ENCODE measurements at regions not wholly inside any gene's neighbourhood (a gene's known extent, or its start where the extent isn't known, plus 50 kb on each side); places are given as distances from the start of the nearest gene placed in this dataset.

DNA sequence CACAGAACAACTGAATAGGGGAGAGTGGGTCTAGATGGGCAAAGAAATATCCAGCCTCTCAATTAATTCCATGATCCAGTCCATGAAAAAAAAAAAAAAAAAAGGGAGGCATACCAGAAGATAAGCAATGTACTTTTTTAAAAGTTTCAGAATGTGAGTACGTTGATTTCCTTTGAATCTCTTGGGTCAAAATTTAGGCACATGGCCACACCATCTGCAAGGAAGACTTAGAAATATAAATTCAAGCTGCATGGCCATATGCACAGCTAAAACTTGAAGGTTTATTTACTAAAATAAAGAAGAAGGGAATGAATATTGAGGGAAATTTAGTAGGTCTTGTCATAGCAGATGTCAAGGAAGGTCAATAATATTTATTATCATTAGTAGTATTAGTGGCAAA lies 286.5 kb upstream of the CDH7 start:
- CTCF ChIA-PET (ENCODE audit: low intra/inter-chr PET ratio) = no interaction called here
- no TSS peak for BruUV-seq (replicated peaks)
- no peaks in the 10 kb centered on the region for H3K27me3 ChIP-seq (ENCODE audit: control insufficient read depth in 2 of 2, insufficient read depth in 2 of 2, low read length in 2 of 2)
- H3K79me2 ChIP-seq (ENCODE audit: control insufficient read depth, insufficient read depth, low read length) = no peaks in the 10 kb centered on the region
- H3K4me1 ChIP-seq (replicated peaks in 1 of 2; ENCODE audit: control insufficient read depth in 2 of 2, insufficient read depth in 2 of 2, low read length in 2 of 2) = no peaks in the 10 kb centered on the region
- no peak overlapping the region for H2AFZ ChIP-seq (ENCODE audit: low read depth, low read length)
- FAIRE-seq = no peak
- H3K4me3 ChIP-seq = no peak overlapping the region
- H4K20me1 ChIP-seq (replicated peaks; ENCODE audit: control insufficient read depth, insufficient read depth, low read length) = no peaks in the 10 kb centered on the region
- intact Hi-C loops (cut with micrococcal nuclease) = no loop called here
- H3K4me2 ChIP-seq (ENCODE audit: insufficient read depth, low read length) = no peak overlapping the region
- no peak overlapping the region for H3K9ac ChIP-seq (ENCODE audit: insufficient read depth in 1 of 2, low read depth in 2 of 2, low read length in 2 of 2)
- in situ Hi-C loops (cut with MboI) = no loop called here
- H3K9me3 ChIP-seq (replicated peaks; ENCODE audit: control insufficient read depth, insufficient read depth, low read depth, low read length) = no peaks in the 10 kb centered on the region
- no peak for DNase-seq (ENCODE audit: extremely low read depth in 1 of 4, low spot score in 3 of 4)
- no peaks in the 10 kb centered on the region for H3K36me3 ChIP-seq (ENCODE audit: control insufficient read depth, insufficient read depth, low read length)
- ATAC-seq = no peak
- H3K9me1 ChIP-seq (ENCODE audit: control insufficient read depth, insufficient read depth, low read length) = no peaks in the 10 kb centered on the region
- whole genome bisulfite sequencing (ENCODE audit: insufficient coverage, low coverage, missing lambda C conversion rate) = 0% methylated on average over 1 of the region's 1 CpG
- POLR2A ChIA-PET = no interaction called here
- no peak overlapping the region for H3K27ac ChIP-seq (ENCODE audit: extremely low read depth, low read depth, low read length)
- no peak for TF ChIP-seq NR1H2 (CRISPR knock-in tag; IDR thresholded peaks at IDR 0.05)
- TF ChIP-seq, protein P1, sequence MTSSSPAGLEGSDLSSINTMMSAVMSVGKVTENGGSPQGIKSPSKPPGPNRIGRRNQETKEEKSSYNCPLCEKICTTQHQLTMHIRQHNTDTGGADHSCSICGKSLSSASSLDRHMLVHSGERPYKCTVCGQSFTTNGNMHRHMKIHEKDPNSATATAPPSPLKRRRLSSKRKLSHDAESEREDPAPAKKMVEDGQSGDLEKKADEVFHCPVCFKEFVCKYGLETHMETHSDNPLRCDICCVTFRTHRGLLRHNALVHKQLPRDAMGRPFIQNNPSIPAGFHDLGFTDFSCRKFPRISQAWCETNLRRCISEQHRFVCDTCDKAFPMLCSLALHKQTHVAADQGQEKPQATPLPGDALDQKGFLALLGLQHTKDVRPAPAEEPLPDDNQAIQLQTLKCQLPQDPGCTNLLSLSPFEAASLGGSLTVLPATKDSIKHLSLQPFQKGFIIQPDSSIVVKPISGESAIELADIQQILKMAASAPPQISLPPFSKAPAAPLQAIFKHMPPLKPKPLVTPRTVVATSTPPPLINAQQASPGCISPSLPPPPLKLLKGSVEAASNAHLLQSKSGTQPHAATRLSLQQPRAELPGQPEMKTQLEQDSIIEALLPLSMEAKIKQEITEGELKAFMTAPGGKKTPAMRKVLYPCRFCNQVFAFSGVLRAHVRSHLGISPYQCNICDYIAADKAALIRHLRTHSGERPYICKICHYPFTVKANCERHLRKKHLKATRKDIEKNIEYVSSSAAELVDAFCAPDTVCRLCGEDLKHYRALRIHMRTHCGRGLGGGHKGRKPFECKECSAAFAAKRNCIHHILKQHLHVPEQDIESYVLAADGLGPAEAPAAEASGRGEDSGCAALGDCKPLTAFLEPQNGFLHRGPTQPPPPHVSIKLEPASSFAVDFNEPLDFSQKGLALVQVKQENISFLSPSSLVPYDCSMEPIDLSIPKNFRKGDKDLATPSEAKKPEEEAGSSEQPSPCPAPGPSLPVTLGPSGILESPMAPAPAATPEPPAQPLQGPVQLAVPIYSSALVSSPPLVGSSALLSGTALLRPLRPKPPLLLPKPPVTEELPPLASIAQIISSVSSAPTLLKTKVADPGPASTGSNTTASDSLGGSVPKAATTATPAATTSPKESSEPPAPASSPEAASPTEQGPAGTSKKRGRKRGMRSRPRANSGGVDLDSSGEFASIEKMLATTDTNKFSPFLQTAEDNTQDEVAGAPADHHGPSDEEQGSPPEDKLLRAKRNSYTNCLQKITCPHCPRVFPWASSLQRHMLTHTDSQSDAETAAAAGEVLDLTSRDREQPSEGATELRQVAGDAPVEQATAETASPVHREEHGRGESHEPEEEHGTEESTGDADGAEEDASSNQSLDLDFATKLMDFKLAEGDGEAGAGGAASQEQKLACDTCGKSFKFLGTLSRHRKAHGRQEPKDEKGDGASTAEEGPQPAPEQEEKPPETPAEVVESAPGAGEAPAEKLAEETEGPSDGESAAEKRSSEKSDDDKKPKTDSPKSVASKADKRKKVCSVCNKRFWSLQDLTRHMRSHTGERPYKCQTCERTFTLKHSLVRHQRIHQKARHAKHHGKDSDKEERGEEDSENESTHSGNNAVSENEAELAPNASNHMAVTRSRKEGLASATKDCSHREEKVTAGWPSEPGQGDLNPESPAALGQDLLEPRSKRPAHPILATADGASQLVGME (CRISPR knock-in tag; IDR thresholded peaks at IDR 0.05) = no peak
- no peak for TF ChIP-seq NBN (IDR thresholded peaks at IDR 0.05; ENCODE audit: low read depth)
- no peak for TF ChIP-seq EZH2 (IDR thresholded peaks at IDR 0.05; ENCODE audit: borderline replicate concordance, low read depth, low read length)
- TF ChIP-seq, protein P2, sequence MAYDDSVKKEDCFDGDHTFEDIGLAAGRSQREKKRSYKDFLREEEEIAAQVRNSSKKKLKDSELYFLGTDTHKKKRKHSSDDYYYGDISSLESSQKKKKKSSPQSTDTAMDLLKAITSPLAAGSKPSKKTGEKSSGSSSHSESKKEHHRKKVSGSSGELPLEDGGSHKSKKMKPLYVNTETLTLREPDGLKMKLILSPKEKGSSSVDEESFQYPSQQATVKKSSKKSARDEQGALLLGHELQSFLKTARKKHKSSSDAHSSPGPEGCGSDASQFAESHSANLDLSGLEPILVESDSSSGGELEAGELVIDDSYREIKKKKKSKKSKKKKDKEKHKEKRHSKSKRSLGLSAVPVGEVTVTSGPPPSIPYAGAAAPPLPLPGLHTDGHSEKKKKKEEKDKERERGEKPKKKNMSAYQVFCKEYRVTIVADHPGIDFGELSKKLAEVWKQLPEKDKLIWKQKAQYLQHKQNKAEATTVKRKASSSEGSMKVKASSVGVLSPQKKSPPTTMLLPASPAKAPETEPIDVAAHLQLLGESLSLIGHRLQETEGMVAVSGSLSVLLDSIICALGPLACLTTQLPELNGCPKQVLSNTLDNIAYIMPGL (CRISPR knock-in tag; IDR thresholded peaks at IDR 0.05) = no peak
- TF ChIP-seq, protein P3, sequence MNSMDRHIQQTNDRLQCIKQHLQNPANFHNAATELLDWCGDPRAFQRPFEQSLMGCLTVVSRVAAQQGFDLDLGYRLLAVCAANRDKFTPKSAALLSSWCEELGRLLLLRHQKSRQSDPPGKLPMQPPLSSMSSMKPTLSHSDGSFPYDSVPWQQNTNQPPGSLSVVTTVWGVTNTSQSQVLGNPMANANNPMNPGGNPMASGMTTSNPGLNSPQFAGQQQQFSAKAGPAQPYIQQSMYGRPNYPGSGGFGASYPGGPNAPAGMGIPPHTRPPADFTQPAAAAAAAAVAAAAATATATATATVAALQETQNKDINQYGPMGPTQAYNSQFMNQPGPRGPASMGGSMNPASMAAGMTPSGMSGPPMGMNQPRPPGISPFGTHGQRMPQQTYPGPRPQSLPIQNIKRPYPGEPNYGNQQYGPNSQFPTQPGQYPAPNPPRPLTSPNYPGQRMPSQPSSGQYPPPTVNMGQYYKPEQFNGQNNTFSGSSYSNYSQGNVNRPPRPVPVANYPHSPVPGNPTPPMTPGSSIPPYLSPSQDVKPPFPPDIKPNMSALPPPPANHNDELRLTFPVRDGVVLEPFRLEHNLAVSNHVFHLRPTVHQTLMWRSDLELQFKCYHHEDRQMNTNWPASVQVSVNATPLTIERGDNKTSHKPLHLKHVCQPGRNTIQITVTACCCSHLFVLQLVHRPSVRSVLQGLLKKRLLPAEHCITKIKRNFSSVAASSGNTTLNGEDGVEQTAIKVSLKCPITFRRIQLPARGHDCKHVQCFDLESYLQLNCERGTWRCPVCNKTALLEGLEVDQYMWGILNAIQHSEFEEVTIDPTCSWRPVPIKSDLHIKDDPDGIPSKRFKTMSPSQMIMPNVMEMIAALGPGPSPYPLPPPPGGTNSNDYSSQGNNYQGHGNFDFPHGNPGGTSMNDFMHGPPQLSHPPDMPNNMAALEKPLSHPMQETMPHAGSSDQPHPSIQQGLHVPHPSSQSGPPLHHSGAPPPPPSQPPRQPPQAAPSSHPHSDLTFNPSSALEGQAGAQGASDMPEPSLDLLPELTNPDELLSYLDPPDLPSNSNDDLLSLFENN (IDR thresholded peaks at IDR 0.05; ENCODE audit: low read depth in 2 of 2, low read length in 2 of 2) = no peak
- TF ChIP-seq, protein P4, sequence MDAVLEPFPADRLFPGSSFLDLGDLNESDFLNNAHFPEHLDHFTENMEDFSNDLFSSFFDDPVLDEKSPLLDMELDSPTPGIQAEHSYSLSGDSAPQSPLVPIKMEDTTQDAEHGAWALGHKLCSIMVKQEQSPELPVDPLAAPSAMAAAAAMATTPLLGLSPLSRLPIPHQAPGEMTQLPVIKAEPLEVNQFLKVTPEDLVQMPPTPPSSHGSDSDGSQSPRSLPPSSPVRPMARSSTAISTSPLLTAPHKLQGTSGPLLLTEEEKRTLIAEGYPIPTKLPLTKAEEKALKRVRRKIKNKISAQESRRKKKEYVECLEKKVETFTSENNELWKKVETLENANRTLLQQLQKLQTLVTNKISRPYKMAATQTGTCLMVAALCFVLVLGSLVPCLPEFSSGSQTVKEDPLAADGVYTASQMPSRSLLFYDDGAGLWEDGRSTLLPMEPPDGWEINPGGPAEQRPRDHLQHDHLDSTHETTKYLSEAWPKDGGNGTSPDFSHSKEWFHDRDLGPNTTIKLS (IDR thresholded peaks at IDR 0.05; ENCODE audit: borderline replicate concordance, low read depth) = no peak

Data from K562 (cell line).